ENCODE measurements at regions not wholly inside any gene's neighbourhood (a gene's known extent, or its start where the extent isn't known, plus 50 kb on each side); places are given as distances from the start of the nearest gene placed in this dataset.

- DNase-seq (ENCODE audit: low read depth), result no peak
- no peak for TF ChIP-seq CTCF (IDR thresholded peaks at IDR 0.05; ENCODE audit: insufficient read depth, low read depth, low read length)
- no peak overlapping the region for H3K4me3 ChIP-seq (ENCODE audit: low read depth, low read length)
Observed at GRCh38 chr1:55746710-55747109, 531.5 kb upstream of the USP24 start.

GRCh38 chr1:55741516-55741915, 526.4 kb upstream of the USP24 start:
- H3K4me3 ChIP-seq (ENCODE audit: low read depth, low read length), result no peak overlapping the region
- no peak for TF ChIP-seq CTCF (IDR thresholded peaks at IDR 0.05; ENCODE audit: insufficient read depth, low read depth, low read length)
- DNase-seq (ENCODE audit: low read depth), result peak; percentile 70

- DNase-seq (ENCODE audit: low read depth), result no peak
- no peak for TF ChIP-seq CTCF (IDR thresholded peaks at IDR 0.05; ENCODE audit: insufficient read depth, low read depth, low read length)
- H3K4me3 ChIP-seq (ENCODE audit: low read depth, low read length), result no peak overlapping the region
Observed at GRCh38 chr1:55735106-55735505, 519.9 kb upstream of the USP24 start.

- DNase-seq (ENCODE audit: low read depth), result peak; percentile 50
- TF ChIP-seq CTCF (IDR thresholded peaks at IDR 0.05; ENCODE audit: insufficient read depth, low read depth, low read length), result no peak
- no peak overlapping the region for H3K4me3 ChIP-seq (ENCODE audit: low read depth, low read length)
Observed at GRCh38 chr1:55726994-55727393, 511.8 kb upstream of the USP24 start.

GRCh38 chr1:55725378-55725777, 510.2 kb upstream of the USP24 start:
- DNase-seq (ENCODE audit: low read depth), result peak; percentile 68
- H3K4me3 ChIP-seq (ENCODE audit: low read depth, low read length), result no peak overlapping the region
- no peak for TF ChIP-seq CTCF (IDR thresholded peaks at IDR 0.05; ENCODE audit: insufficient read depth, low read depth, low read length)

- no peak for TF ChIP-seq CTCF (IDR thresholded peaks at IDR 0.05; ENCODE audit: insufficient read depth, low read depth, low read length)
- DNase-seq (ENCODE audit: low read depth), result peak; percentile 91
- no peak overlapping the region for H3K4me3 ChIP-seq (ENCODE audit: low read depth, low read length)
Observed at GRCh38 chr1:55724551-55725325, 509.6 kb upstream of the USP24 start.

- H3K4me3 ChIP-seq (ENCODE audit: low read depth, low read length), result no peak overlapping the region
- DNase-seq (ENCODE audit: low read depth), result no peak
- no peak for TF ChIP-seq CTCF (IDR thresholded peaks at IDR 0.05; ENCODE audit: insufficient read depth, low read depth, low read length)
Observed at GRCh38 chr1:55723001-55723400, 507.8 kb upstream of the USP24 start.
